ENCODE measurements at regions not wholly inside any gene's neighbourhood (a gene's known extent, or its start where the extent isn't known, plus 50 kb on each side); places are given as distances from the start of the nearest gene placed in this dataset.
A peak's percentile ranks its signal among the peaks of the same experiment; 100 is the strongest.
"Not testable (repeated sequence)": the region's sequence is repeated elsewhere in the genome, so short reads cannot be mapped to it uniquely, and the experiment has no call there.

GRCh38 chr5:125073090-125073489 lies 326.7 kb upstream of the ZNF608 start:
- POLR2A ChIA-PET = no interaction called here
- no peak overlapping the region for H3K27ac ChIP-seq
- ATAC-seq (no peak), FAIRE-seq (no peak), DNase-seq (ENCODE audit: low read depth in 1 of 2, low spot score in 1 of 2) (no peak)
- CTCF ChIA-PET = no interaction called here
- H3K4me2 ChIP-seq = no peak overlapping the region
- H3K4me3 ChIP-seq = no peak overlapping the region
- TF ChIP-seq ZSCAN20 (CRISPR knock-in tag; IDR thresholded peaks at IDR 0.05) (no peak), CBX8 (IDR thresholded peaks at IDR 0.05) (no peak), CHD2 (IDR thresholded peaks at IDR 0.05; ENCODE audit: low read length, partially characterized antibody) (no peak), TFCP2L1 (CRISPR knock-in tag; IDR thresholded peaks at IDR 0.05) (no peak), RARB (CRISPR knock-in tag; IDR thresholded peaks at IDR 0.05) (no peak), EHF (CRISPR knock-in tag; IDR thresholded peaks at IDR 0.05) (no peak), NFE2L2 (conservative IDR thresholded peaks at IDR 0.05; ENCODE audit: low read length) (no peak), HMGXB4 (CRISPR knock-in tag; IDR thresholded peaks at IDR 0.05; ENCODE audit: borderline replicate concordance) (no peak), BCL3 (IDR thresholded peaks at IDR 0.05) (no peak), HOXB13 (CRISPR knock-in tag; IDR thresholded peaks at IDR 0.05; ENCODE audit: low read depth) (no peak), EP300 (IDR thresholded peaks at IDR 0.05) (no peak), GATA3 (IDR thresholded peaks at IDR 0.05; ENCODE audit: borderline replicate concordance) (no peak), KDM5A (IDR thresholded peaks at IDR 0.05) (no peak)
- TF ChIP-seq, protein P1, sequence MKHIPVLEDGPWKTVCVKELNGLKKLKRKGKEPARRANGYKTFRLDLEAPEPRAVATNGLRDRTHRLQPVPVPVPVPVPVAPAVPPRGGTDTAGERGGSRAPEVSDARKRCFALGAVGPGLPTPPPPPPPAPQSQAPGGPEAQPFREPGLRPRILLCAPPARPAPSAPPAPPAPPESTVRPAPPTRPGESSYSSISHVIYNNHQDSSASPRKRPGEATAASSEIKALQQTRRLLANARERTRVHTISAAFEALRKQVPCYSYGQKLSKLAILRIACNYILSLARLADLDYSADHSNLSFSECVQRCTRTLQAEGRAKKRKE (CRISPR knock-in tag; IDR thresholded peaks at IDR 0.05; ENCODE audit: low read depth) = no peak
- no peaks in the 10 kb centered on the region for H3K4me1 ChIP-seq
- WGBS (ENCODE audit: missing lambda C conversion rate) = 0% methylated on average over 1 of the region's 1 CpG
- H3K9me3 ChIP-seq = peaks cover 19% of the 10 kb centered on the region

GRCh38 chr5:125075567-125075966 lies 329.1 kb upstream of the ZNF608 start:
- H3K4me2 ChIP-seq = no peak overlapping the region
- FAIRE-seq (no peak), ATAC-seq (no peak), DNase-seq (ENCODE audit: low read depth in 1 of 2, low spot score in 1 of 2) (no peak)
- H3K4me1 ChIP-seq = no peaks in the 10 kb centered on the region
- H3K4me3 ChIP-seq = no peak overlapping the region
- no peak overlapping the region for H3K27ac ChIP-seq
- POLR2A ChIA-PET = no interaction called here
- H3K9me3 ChIP-seq = peaks cover 15% of the 10 kb centered on the region; the same call in 2 of the 3 replicates
- CTCF ChIA-PET = no interaction called here
- TF ChIP-seq MAFK (IDR thresholded peaks at IDR 0.05; ENCODE audit: partially characterized antibody) (peak; percentile 63), CHD4 (IDR thresholded peaks at IDR 0.05; ENCODE audit: borderline replicate concordance) (no peak)
- 30% methylated on average over 2 of the region's 2 CpGs for WGBS (ENCODE audit: missing lambda C conversion rate)

- H3K4me1 ChIP-seq; H3K9me3 ChIP-seq; ATAC-seq; CTCF ChIA-PET; H3K27ac ChIP-seq; H3K4me3 ChIP-seq; POLR2A ChIA-PET; DNase-seq (ENCODE audit: low read depth in 1 of 2, low spot score in 1 of 2); H3K4me2 ChIP-seq; FAIRE-seq: not testable (repeated sequence)
- 83% methylated on average over 5 of the region's 5 CpGs for WGBS (ENCODE audit: missing lambda C conversion rate)
Measured at GRCh38 chr5:125079028-125079427, 332.6 kb upstream of the ZNF608 start.

- no peak for DNase-seq (ENCODE audit: low read depth in 1 of 2, low spot score in 1 of 2)
- no peak for ATAC-seq
- H3K4me3 ChIP-seq = no peak overlapping the region
- no peak overlapping the region for H3K27ac ChIP-seq
- H3K4me2 ChIP-seq = no peak overlapping the region
- no peak for FAIRE-seq
- H3K9me3 ChIP-seq = no peaks in the 10 kb centered on the region; the same call in 2 of the 3 replicates
- CTCF ChIA-PET = no interaction called here
- WGBS (ENCODE audit: missing lambda C conversion rate) = 66% methylated on average over 3 of the region's 3 CpGs
- POLR2A ChIA-PET = no interaction called here
- H3K4me1 ChIP-seq = no peaks in the 10 kb centered on the region
- TF ChIP-seq, protein P2, sequence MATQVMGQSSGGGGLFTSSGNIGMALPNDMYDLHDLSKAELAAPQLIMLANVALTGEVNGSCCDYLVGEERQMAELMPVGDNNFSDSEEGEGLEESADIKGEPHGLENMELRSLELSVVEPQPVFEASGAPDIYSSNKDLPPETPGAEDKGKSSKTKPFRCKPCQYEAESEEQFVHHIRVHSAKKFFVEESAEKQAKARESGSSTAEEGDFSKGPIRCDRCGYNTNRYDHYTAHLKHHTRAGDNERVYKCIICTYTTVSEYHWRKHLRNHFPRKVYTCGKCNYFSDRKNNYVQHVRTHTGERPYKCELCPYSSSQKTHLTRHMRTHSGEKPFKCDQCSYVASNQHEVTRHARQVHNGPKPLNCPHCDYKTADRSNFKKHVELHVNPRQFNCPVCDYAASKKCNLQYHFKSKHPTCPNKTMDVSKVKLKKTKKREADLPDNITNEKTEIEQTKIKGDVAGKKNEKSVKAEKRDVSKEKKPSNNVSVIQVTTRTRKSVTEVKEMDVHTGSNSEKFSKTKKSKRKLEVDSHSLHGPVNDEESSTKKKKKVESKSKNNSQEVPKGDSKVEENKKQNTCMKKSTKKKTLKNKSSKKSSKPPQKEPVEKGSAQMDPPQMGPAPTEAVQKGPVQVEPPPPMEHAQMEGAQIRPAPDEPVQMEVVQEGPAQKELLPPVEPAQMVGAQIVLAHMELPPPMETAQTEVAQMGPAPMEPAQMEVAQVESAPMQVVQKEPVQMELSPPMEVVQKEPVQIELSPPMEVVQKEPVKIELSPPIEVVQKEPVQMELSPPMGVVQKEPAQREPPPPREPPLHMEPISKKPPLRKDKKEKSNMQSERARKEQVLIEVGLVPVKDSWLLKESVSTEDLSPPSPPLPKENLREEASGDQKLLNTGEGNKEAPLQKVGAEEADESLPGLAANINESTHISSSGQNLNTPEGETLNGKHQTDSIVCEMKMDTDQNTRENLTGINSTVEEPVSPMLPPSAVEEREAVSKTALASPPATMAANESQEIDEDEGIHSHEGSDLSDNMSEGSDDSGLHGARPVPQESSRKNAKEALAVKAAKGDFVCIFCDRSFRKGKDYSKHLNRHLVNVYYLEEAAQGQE (IDR thresholded peaks at IDR 0.05) = no peak
- TF ChIP-seq TP53 (CRISPR knock-in tag; IDR thresholded peaks at IDR 0.05) = no peak
- no peak for TF ChIP-seq JUN (IDR thresholded peaks at IDR 0.05)
- TF ChIP-seq, protein P3, sequence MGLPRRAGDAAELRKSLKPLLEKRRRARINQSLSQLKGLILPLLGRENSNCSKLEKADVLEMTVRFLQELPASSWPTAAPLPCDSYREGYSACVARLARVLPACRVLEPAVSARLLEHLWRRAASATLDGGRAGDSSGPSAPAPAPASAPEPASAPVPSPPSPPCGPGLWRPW (IDR thresholded peaks at IDR 0.05) = no peak
- no peak for TF ChIP-seq CBX2 (IDR thresholded peaks at IDR 0.05; ENCODE audit: borderline replicate concordance, low read depth)
- no peak for TF ChIP-seq NFE2L2 (conservative IDR thresholded peaks at IDR 0.05; ENCODE audit: low read length)
- TF ChIP-seq PHF8 (IDR thresholded peaks at IDR 0.05; ENCODE audit: borderline replicate concordance, low read depth) = no peak
- no peak for TF ChIP-seq MAFK (IDR thresholded peaks at IDR 0.05; ENCODE audit: partially characterized antibody)
- TF ChIP-seq SMC3 (IDR thresholded peaks at IDR 0.05) = no peak
- TF ChIP-seq FOSB (CRISPR knock-in tag; IDR thresholded peaks at IDR 0.05) = no peak
- TF ChIP-seq MAZ (IDR thresholded peaks at IDR 0.05; ENCODE audit: borderline replicate concordance, low read depth, low read length) = no peak
Measured at GRCh38 chr5:125081101-125081500, 334.7 kb upstream of the ZNF608 start.
